GM13976 (cell line): ENCODE measurements at regions not wholly inside any gene's neighbourhood (a gene's known extent, or its start where the extent isn't known, plus 50 kb on each side); places are given as distances from the start of the nearest gene placed in this dataset.

Experiments used
- DNase-seq: peaks from one replicate; pipeline ENCODE4 v3.0.0; 2012; ENCODE audit warnings: low spot score
- CTCF ChIP-seq: IDR thresholded peaks from 2 replicates; pipeline ENCODE4 v1.5.1; 2012; ENCODE audit warnings: borderline replicate concordance, mild to moderate bottlenecking; ENCODE audit not compliant: insufficient read depth; ENCODE audit errors: extremely low read depth, missing control alignments, control extremely low read depth
- in situ Hi-C: fragments of 300-500 bp; cut with MboI; formaldehyde crosslinking; loops from one replicate; pipeline ENCODE4 v1.12.0; 2022; ENCODE audit warnings: low sequenced_read_pairs, mixed read lengths, inconsistent platforms; ENCODE audit not compliant: unreplicated experiment

- no peak for TF ChIP-seq CTCF
- in situ Hi-C loops: no loop called here
- no peak for DNase-seq
Observed at GRCh38 chr1:212219679-212220463, 65.3 kb upstream of the PPP2R5A start.

DNA sequence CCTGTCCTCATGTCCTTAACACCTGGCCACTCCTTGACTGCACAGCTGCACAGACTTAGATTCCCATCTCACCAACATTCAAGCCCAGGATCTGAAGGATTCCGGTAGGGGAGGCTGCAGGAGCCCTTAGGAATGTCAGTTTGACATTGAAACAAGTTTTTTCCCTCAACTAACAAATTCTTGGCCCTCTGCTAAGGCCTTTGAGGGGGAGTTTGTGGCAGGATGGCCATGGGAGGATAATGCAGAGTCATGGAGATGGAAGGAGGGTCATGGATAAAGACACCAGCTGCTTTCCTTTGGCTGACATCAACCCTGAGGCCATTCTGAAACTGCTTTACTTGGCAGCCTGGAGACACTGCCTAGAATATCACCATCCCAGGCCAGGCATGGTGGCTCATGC is 63.4 kb upstream of the PPP2R5A start:
- TF ChIP-seq CTCF: no peak
- DNase-seq: no peak
- in situ Hi-C loops: no loop called here

DNA sequence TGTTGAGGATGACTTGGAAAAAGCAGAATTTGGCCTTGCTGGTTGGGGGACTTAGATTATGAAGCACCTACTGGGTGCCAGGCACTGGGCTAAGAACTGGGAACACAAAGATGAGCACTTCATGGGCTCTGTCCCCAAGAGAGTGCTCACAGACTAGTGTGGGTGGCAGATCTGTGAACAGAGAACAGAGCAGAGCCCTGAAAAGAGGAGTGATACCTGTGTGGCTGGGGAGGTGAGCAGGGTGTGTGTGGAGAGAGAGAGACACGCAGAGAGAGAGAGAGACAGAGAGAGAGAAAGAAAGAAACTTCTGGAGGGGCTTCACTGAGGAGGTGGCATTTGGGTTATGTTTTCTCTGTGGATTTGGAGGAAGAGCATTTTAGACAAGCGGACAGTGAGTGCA is 61.1 kb upstream of the PPP2R5A start:
- in situ Hi-C loops: no loop called here
- no peak for TF ChIP-seq CTCF
- DNase-seq: no peak

GRCh38 chr1:212225416-212225815 is 59.8 kb upstream of the PPP2R5A start:
- no peak for DNase-seq
- no peak for TF ChIP-seq CTCF
- in situ Hi-C loops: no loop called here

- no peak for TF ChIP-seq CTCF
- in situ Hi-C loops: no loop called here
- no peak for DNase-seq
Observed at GRCh38 chr1:212225871-212226302, 59.3 kb upstream of the PPP2R5A start.

DNA sequence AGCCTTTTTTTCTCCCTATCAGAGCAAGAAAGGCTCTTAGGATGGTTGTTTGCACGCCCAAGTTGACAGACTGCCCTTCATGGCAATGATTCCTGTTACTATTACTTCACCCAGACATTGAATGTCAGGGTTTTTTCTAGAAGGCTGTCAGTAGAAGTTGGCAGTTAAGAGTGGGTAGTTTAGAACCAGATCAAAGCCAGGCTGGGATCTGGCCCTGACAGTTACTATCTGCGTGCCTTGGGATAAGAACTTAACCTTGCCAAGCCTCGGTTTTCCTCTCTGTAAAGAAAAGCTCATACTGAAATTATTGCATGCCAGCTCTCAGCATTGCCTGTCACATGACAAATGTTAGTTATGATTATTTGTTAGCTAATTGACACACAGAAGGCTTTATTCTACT is 58.7 kb upstream of the PPP2R5A start:
- no peak for DNase-seq
- in situ Hi-C loops: no loop called here
- no peak for TF ChIP-seq CTCF
